H1 (cell line): ENCODE measurements at regions not wholly inside any gene's neighbourhood (a gene's known extent, or its start where the extent isn't known, plus 50 kb on each side); places are given as distances from the start of the nearest gene placed in this dataset.

Source experiments
- CTCF ChIA-PET: fragments of 300-600 bp; sonication (Branson Sonifier 250); formaldehyde crosslinking; loops from one replicate; lab custom pipeline; 2021; ENCODE audit not compliant: partially characterized antibody; lab: Charles Lee
- POLR2A ChIA-PET: fragments of 300-600 bp; sonication (Branson Sonifier 250); formaldehyde crosslinking; loops from one replicate; lab custom pipeline; 2021; ENCODE audit warnings: inconsistent platforms; ENCODE audit not compliant: partially characterized antibody; lab: Charles Lee
- DNase-seq, 2 experiments: peaks; one replicate each; pipeline versions ENCODE4 v3.0.0 to v3.0.0-alpha.2; 2010 to 2022; ENCODE audit warnings: low spot score in 2 of 2, low read depth in 1 of 2, mixed read lengths in 1 of 2
- FAIRE-seq: peaks from 2 replicates; lab custom pipeline; 2011; peaks lifted over from hg19 to GRCh38; lab: Jason Lieb, UNC
- H2AFZ ChIP-seq: 2 replicates; pipeline ENCODE4 v1.8.1; 2012; ENCODE audit warnings: low read length, inconsistent platforms
- H2AK5ac ChIP-seq: 2 replicates; pipeline ENCODE4 v1.6.1; 2013; ENCODE audit warnings: low read depth, low read length
- H2BK120ac ChIP-seq: replicated peaks from 2 replicates; pipeline ENCODE3; 2013; ENCODE audit warnings: low read depth, low read length, inconsistent platforms
- H2BK12ac ChIP-seq: 2 replicates; pipeline ENCODE4 v1.6.1; 2013; ENCODE audit warnings: low read depth, low read length
- H2BK15ac ChIP-seq: 2 replicates; pipeline ENCODE4 v1.6.1; 2013; ENCODE audit warnings: low read length
- H2BK20ac ChIP-seq: 2 replicates; pipeline ENCODE4 v1.6.1; 2013; ENCODE audit warnings: low read length
- H2BK5ac ChIP-seq: 2 replicates; pipeline ENCODE4 v1.6.1; 2013; ENCODE audit warnings: low read depth, low read length
- H3K14ac ChIP-seq: 2 replicates; pipeline ENCODE4 v1.6.1; 2013; ENCODE audit warnings: inconsistent platforms; ENCODE audit not compliant: insufficient read length
- H3K18ac ChIP-seq: 2 replicates; pipeline ENCODE4 v1.6.1; 2013; ENCODE audit warnings: low read length; ENCODE audit errors: extremely low read depth
- H3K23ac ChIP-seq: 2 replicates; pipeline ENCODE4 v1.6.1; 2013; ENCODE audit warnings: inconsistent platforms; ENCODE audit not compliant: insufficient read length
- H3K23me2 ChIP-seq: 2 replicates; pipeline ENCODE4 v1.6.1; 2013; ENCODE audit warnings: low read depth, low read length
- H3K27ac ChIP-seq: 2 replicates; pipeline ENCODE4 v1.6.1; 2011; ENCODE audit warnings: low read depth, low read length, inconsistent platforms
- H3K27me3 ChIP-seq, 4 experiments: replicated peaks in 1 of 4; 1 replicate in 1 of 4; 2 replicates in 3 of 4; pipeline versions ENCODE4 v1.6.1 to v1.8.1; 2011 to 2013; ENCODE audit warnings: low read length in 3 of 4, mild to moderate bottlenecking in 3 of 4, inconsistent platforms in 2 of 4, mixed read lengths in 2 of 4, moderate library complexity in 1 of 4; ENCODE audit not compliant: control insufficient read depth in 3 of 4, insufficient read depth in 3 of 4; ENCODE audit errors: extremely low read depth in 1 of 4
- H3K36me3 ChIP-seq, 4 experiments: 2 replicates each; pipeline versions ENCODE4 v1.6.1 to v1.8.1; 2011 to 2013; ENCODE audit warnings: mild to moderate bottlenecking in 4 of 4, low read length in 3 of 4, moderate library complexity in 2 of 4, control low read depth in 1 of 4, inconsistent platforms in 1 of 4; ENCODE audit not compliant: insufficient read depth in 4 of 4, control insufficient read depth in 2 of 4
- H3K4ac ChIP-seq: replicated peaks from 2 replicates; pipeline ENCODE3; 2013; ENCODE audit warnings: low read length, low read depth, mixed read lengths, inconsistent platforms; ENCODE audit not compliant: insufficient read length
- H3K4me1 ChIP-seq, 4 experiments: replicated peaks in 1 of 4; 1 replicate in 1 of 4; 2 replicates in 3 of 4; pipeline versions ENCODE4 v1.6.1 to v1.8.1; 2011 to 2013; ENCODE audit warnings: low read length in 3 of 4, inconsistent platforms in 2 of 4, mixed read lengths in 1 of 4; ENCODE audit not compliant: insufficient read depth in 4 of 4, control insufficient read depth in 3 of 4
- H3K4me2 ChIP-seq, 2 experiments: 2 replicates each; pipeline versions ENCODE4 v1.6.1 to v1.8.1; 2011 to 2013; ENCODE audit warnings: low read depth in 2 of 2, low read length in 2 of 2, control low read depth in 1 of 2, inconsistent platforms in 1 of 2, mild to moderate bottlenecking in 1 of 2; ENCODE audit not compliant: insufficient read depth in 1 of 2
- H3K4me3 ChIP-seq, 4 experiments: fragments of 200-600, 300-600 bp in 1 of 4; sonication (generic), shearing (Covaris generic), sonication (Bioruptor Twin) in 1 of 4; 2 replicates each; pipeline versions ENCODE4 v1.5.1 to v1.8.1; 2011 to 2016; ENCODE audit warnings: low read length in 4 of 4, low read depth in 3 of 4, control low read depth in 2 of 4, inconsistent platforms in 2 of 4, mild to moderate bottlenecking in 2 of 4, mixed read lengths in 1 of 4, moderate library complexity in 1 of 4; ENCODE audit not compliant: insufficient read depth in 2 of 4; ENCODE audit errors: extremely low read depth in 1 of 4
- H3K56ac ChIP-seq: replicated peaks from 2 replicates; pipeline ENCODE3; 2013; ENCODE audit warnings: low read depth, mild to moderate bottlenecking, mixed read lengths, low read length, inconsistent platforms; ENCODE audit not compliant: insufficient read length
- H3K79me1 ChIP-seq: 2 replicates; pipeline ENCODE4 v1.6.1; 2013; ENCODE audit warnings: low read depth, low read length, control low read depth
- H3K79me2 ChIP-seq, 2 experiments: 2 replicates each; pipeline versions ENCODE4 v1.6.1 to v1.8.1; 2012 to 2013; ENCODE audit warnings: low read length in 2 of 2, mild to moderate bottlenecking in 2 of 2, inconsistent platforms in 1 of 2; ENCODE audit not compliant: insufficient read depth in 2 of 2, control insufficient read depth in 1 of 2
- H3K9ac ChIP-seq, 4 experiments: replicated peaks in 1 of 4; 1 replicate in 1 of 4; 2 replicates in 3 of 4; pipeline versions ENCODE4 v1.6.1 to v1.8.1; 2011 to 2013; ENCODE audit warnings: low read depth in 3 of 4, low read length in 3 of 4, control low read depth in 2 of 4, mild to moderate bottlenecking in 2 of 4, moderate library complexity in 2 of 4, inconsistent platforms in 1 of 4; ENCODE audit errors: extremely low read depth in 1 of 4
- H3K9me3 ChIP-seq, 2 experiments: 2 replicates each; pipeline versions ENCODE4 v1.6.1 to v1.8.1; 2012 to 2013; ENCODE audit warnings: mild to moderate bottlenecking in 2 of 2, moderate library complexity in 2 of 2, control low read depth in 1 of 2, inconsistent platforms in 1 of 2, low read depth in 1 of 2, low read length in 1 of 2, mixed read lengths in 1 of 2; ENCODE audit not compliant: insufficient read depth in 2 of 2
- H4K20me1 ChIP-seq, 2 experiments: replicated peaks in 1 of 2; 2 replicates each; pipeline versions ENCODE3 to v1.8.1; 2011 to 2013; ENCODE audit warnings: inconsistent platforms in 2 of 2, low read length in 2 of 2, mild to moderate bottlenecking in 1 of 2; ENCODE audit not compliant: insufficient read depth in 2 of 2, control insufficient read depth in 1 of 2
- H4K5ac ChIP-seq: 2 replicates; pipeline ENCODE4 v1.6.1; 2013; ENCODE audit warnings: low read length, low read depth, mixed read lengths, inconsistent platforms; ENCODE audit not compliant: insufficient read length
- H4K8ac ChIP-seq: 2 replicates; pipeline ENCODE4 v1.8.0; 2013; ENCODE audit warnings: mild to moderate bottlenecking, moderate library complexity, low read length, inconsistent platforms; ENCODE audit not compliant: insufficient read depth; ENCODE audit errors: extremely low read depth
- H4K91ac ChIP-seq: replicated peaks from 2 replicates; pipeline ENCODE3; 2013; ENCODE audit warnings: low read length, mixed read lengths, inconsistent platforms; ENCODE audit not compliant: insufficient read length
- BACH1 ChIP-seq: IDR thresholded peaks from 2 replicates; pipeline ENCODE4 v1.6.1; 2012; ENCODE audit warnings: low read length, improper control_type of control experiment
- BRCA1 ChIP-seq: IDR thresholded peaks from 2 replicates; pipeline ENCODE4 v1.6.1; 2012; ENCODE audit warnings: low read depth, low read length, improper control_type of control experiment
- CBX8 ChIP-seq: fragments of 300-800, 300-1000 bp; sonication (generic); IDR thresholded peaks from 2 replicates; pipeline ENCODE4 v1.7.1; 2016; ENCODE audit warnings: low read depth, low read length, borderline replicate concordance
- CEBPB ChIP-seq: IDR thresholded peaks from 2 replicates; pipeline ENCODE4 v1.6.1; 2012; ENCODE audit warnings: low read depth, low read length
- E2F6 ChIP-seq: IDR thresholded peaks from 2 replicates; pipeline ENCODE4 v1.6.1; 2012; ENCODE audit warnings: inconsistent platforms
- HDAC2 ChIP-seq, 2 experiments: fragments of 300-600 bp in 1 of 2; sonication (generic) in 1 of 2; IDR thresholded peaks; 2 replicates each; pipeline ENCODE4 v1.6.1; 2011 to 2012; ENCODE audit warnings: low read depth in 2 of 2, low read length in 2 of 2, mild to moderate bottlenecking in 2 of 2, moderate library complexity in 2 of 2, borderline replicate concordance in 1 of 2, inconsistent platforms in 1 of 2
- KDM1A ChIP-seq: fragments of 200-600, 300-600 bp; sonication (generic); IDR thresholded peaks from 2 replicates; pipeline ENCODE4 v1.7.1; 2016; ENCODE audit warnings: mild to moderate bottlenecking, low read length, borderline replicate concordance
- NANOG ChIP-seq: IDR thresholded peaks from 2 replicates; pipeline ENCODE4 v1.6.1; 2011; ENCODE audit warnings: low read length, low read depth, mild to moderate bottlenecking, inconsistent platforms; ENCODE audit not compliant: insufficient read depth, poor library complexity, severe bottlenecking
- NRF1 ChIP-seq: IDR thresholded peaks from 2 replicates; pipeline ENCODE4 v1.6.1; 2011; ENCODE audit warnings: mild to moderate bottlenecking, low read depth, low read length, improper control_type of control experiment
- POLR2A ChIP-seq, 2 experiments: IDR thresholded peaks; 1 replicate in 1 of 2; 2 replicates in 1 of 2; pipeline ENCODE4 v1.6.1; 2011; ENCODE audit warnings: low read depth in 2 of 2, low read length in 2 of 2, mild to moderate bottlenecking in 2 of 2; ENCODE audit errors: control extremely low read depth in 1 of 2
- POLR2AphosphoS5 ChIP-seq: IDR thresholded peaks from 2 replicates; pipeline ENCODE4 v1.6.1; 2011; ENCODE audit warnings: low read depth, low read length
- RXRA ChIP-seq: IDR thresholded peaks from 2 replicates; pipeline ENCODE4 v1.6.1; 2011; ENCODE audit warnings: low read depth, mild to moderate bottlenecking, low read length, moderate library complexity; ENCODE audit not compliant: insufficient read depth
- SAP30 ChIP-seq: fragments of 300-600 bp; sonication (generic); IDR thresholded peaks from 2 replicates; pipeline ENCODE4 v1.7.1; 2012; ENCODE audit warnings: low read length, moderate library complexity, mild to moderate bottlenecking, inconsistent platforms; ENCODE audit not compliant: insufficient read depth, insufficient replicate concordance
- SIX5 ChIP-seq: IDR thresholded peaks from 2 replicates; pipeline ENCODE4 v1.6.1; 2011; ENCODE audit warnings: mild to moderate bottlenecking, low read depth, low read length
- TEAD4 ChIP-seq: IDR thresholded peaks from 2 replicates; pipeline ENCODE4 v1.6.1; 2012; ENCODE audit warnings: low read depth, low read length, inconsistent platforms, mixed read lengths
- ZNF274 ChIP-seq: IDR thresholded peaks from 2 replicates; pipeline ENCODE4 v1.7.0; 2012; ENCODE audit warnings: low read length, borderline replicate concordance; ENCODE audit errors: extremely low read depth
- WGBS, 2 experiments: shearing (Covaris generic) in 1 of 2; methylation state at CpG; one replicate each; pipeline versions ENCODE4 v1.1.6 to v1.1.7; 2013 to 2015; ENCODE audit warnings: low lambda C conversion rate in 2 of 2, mixed read lengths in 2 of 2, inconsistent platforms in 1 of 2, low coverage in 1 of 2, missing lambda C conversion rate in 1 of 2; ENCODE audit not compliant: insufficient replicate concordance in 2 of 2, insufficient coverage in 1 of 2, insufficient read length in 1 of 2; ENCODE audit errors: extremely low coverage in 1 of 2, missing lambda C conversion rate in 1 of 2; 5-methylcytosine and 5-hydroxymethylcytosine counted together

GRCh38 chr2:212816267-212816666, 277.7 kb upstream of the ERBB4 start:
- H3K27ac ChIP-seq: no peak overlapping the region
- no peaks in the 10 kb centered on the region for H3K27me3 ChIP-seq
- no peak overlapping the region for H3K9ac ChIP-seq
- 92% methylated on average over 2 of the region's 2 CpGs; no CpG with 5 or more reads in 1 of the 2 experiments for WGBS, 2 experiments
- H2BK20ac ChIP-seq: no peak overlapping the region
- H3K23me2 ChIP-seq: no peaks in the 10 kb centered on the region
- H3K79me2 ChIP-seq: no peaks in the 10 kb centered on the region
- no peak overlapping the region for H3K23ac ChIP-seq
- POLR2A ChIA-PET: no interaction called here
- H3K79me1 ChIP-seq: no peaks in the 10 kb centered on the region
- no peak overlapping the region for H4K5ac ChIP-seq
- no peak overlapping the region for H3K56ac ChIP-seq
- H3K18ac ChIP-seq: no peak overlapping the region
- no peak overlapping the region for H3K14ac ChIP-seq
- CTCF ChIA-PET: no interaction called here
- no peak overlapping the region for H3K4ac ChIP-seq
- H4K20me1 ChIP-seq: no peaks in the 10 kb centered on the region
- DNase-seq: no peak
- H2BK12ac ChIP-seq: no peak overlapping the region
- H3K4me2 ChIP-seq: no peak overlapping the region
- no peak overlapping the region for H4K8ac ChIP-seq
- H2BK5ac ChIP-seq: no peak overlapping the region
- H3K9me3 ChIP-seq: no peaks in the 10 kb centered on the region
- H2BK15ac ChIP-seq: no peak overlapping the region
- H3K4me3 ChIP-seq: no peak overlapping the region
- H3K4me1 ChIP-seq: no peaks in the 10 kb centered on the region
- H4K91ac ChIP-seq: no peak overlapping the region
- no peaks in the 10 kb centered on the region for H3K36me3 ChIP-seq
- H2AFZ ChIP-seq: no peak overlapping the region
- H2BK120ac ChIP-seq: no peak overlapping the region
- no peak overlapping the region for H2AK5ac ChIP-seq
- FAIRE-seq: no peak
- TF ChIP-seq SIX5 (no peak), POLR2A (IDR thresholded peaks at IDR 0.05; ENCODE audit: control extremely low read depth in 1 of 2, low read depth in 2 of 2, low read length in 2 of 2) (no peak), KDM1A (no peak), BRCA1 (no peak), NRF1 (no peak), HDAC2 (IDR thresholded peaks at IDR 0.05; ENCODE audit: borderline replicate concordance in 1 of 2, low read depth in 2 of 2, low read length in 2 of 2) (no peak), CEBPB (no peak), E2F6 (no peak), NANOG (no peak), TEAD4 (no peak), POLR2AphosphoS5 (no peak), RXRA (no peak), CBX8 (no peak), BACH1 (no peak), SAP30 (no peak), ZNF274 (no peak)
